NT2/D1 (cell line): ENCODE measurements at regions not wholly inside any gene's neighbourhood (a gene's known extent, or its start where the extent isn't known, plus 50 kb on each side); places are given as distances from the start of the nearest gene placed in this dataset.

Experiments used
- DNase-seq: peaks from one replicate; pipeline ENCODE4 v3.0.0-alpha.2; 2011; ENCODE audit warnings: low read depth, low spot score
- H3K27me3 ChIP-seq: 2 replicates; pipeline ENCODE4 v1.6.0; 2011; ENCODE audit warnings: mild to moderate bottlenecking; ENCODE audit not compliant: insufficient read length, insufficient read depth
- H3K36me3 ChIP-seq: 2 replicates; pipeline ENCODE4 v1.6.1; 2011; ENCODE audit warnings: mild to moderate bottlenecking, low read length, mixed read lengths; ENCODE audit not compliant: insufficient read depth, insufficient read length
- H3K4me1 ChIP-seq: 2 replicates; pipeline ENCODE4 v1.5.1; 2011; ENCODE audit not compliant: insufficient read depth, insufficient read length
- H3K4me3 ChIP-seq: 2 replicates; pipeline ENCODE4 v1.5.1; 2011; ENCODE audit warnings: low read depth; ENCODE audit not compliant: insufficient read length
- H3K9ac ChIP-seq: 2 replicates; pipeline ENCODE4 v1.6.0; 2011; ENCODE audit warnings: low read depth; ENCODE audit not compliant: insufficient read length
- H3K9me3 ChIP-seq: 2 replicates; pipeline ENCODE4 v1.5.1; 2011; ENCODE audit warnings: mild to moderate bottlenecking, low read length; ENCODE audit not compliant: insufficient read depth
- SUZ12 ChIP-seq: IDR thresholded peaks from 2 replicates; pipeline ENCODE4 v1.6.1; 2011; ENCODE audit not compliant: insufficient read length, insufficient read depth; ENCODE audit errors: extremely low read depth
- YY1 ChIP-seq: IDR thresholded peaks from 2 replicates; pipeline ENCODE4 v1.6.1; 2011; ENCODE audit not compliant: insufficient read length, insufficient read depth
- ZNF274 ChIP-seq: IDR thresholded peaks from 2 replicates; pipeline ENCODE4 v1.6.1; 2011; ENCODE audit warnings: mild to moderate bottlenecking, low read depth, low read length

DNA sequence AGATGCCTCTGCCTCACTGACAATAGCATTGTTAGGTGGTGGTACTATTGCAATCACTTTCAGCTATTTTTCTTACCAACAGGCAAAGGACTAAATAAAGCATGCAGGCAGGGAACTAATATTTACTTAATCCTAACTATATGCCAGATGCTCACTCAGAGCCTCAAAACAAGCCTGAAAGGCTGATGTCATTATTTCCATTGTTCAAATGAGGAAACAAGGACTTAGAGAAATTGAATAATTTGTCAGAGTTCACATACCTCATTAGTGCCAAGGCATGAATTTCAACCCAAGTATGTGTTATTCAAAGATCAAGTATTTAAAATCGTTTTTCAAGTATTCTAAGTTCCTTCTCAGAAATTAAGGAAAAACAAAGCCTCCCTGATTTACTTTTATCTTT lies 374.9 kb upstream of the TECRL start:
- no peaks in the 10 kb centered on the region for H3K27me3 ChIP-seq
- no peak overlapping the region for H3K4me3 ChIP-seq
- H3K9me3 ChIP-seq = no peaks in the 10 kb centered on the region
- no peak for DNase-seq
- H3K4me1 ChIP-seq = no peaks in the 10 kb centered on the region
- H3K9ac ChIP-seq = no peak overlapping the region
- TF ChIP-seq YY1 (no peak), ZNF274 (no peak), SUZ12 (no peak)
- H3K36me3 ChIP-seq = no peaks in the 10 kb centered on the region

- no peak for DNase-seq
- Histone ChIP-seq H3K4me1 (no peaks in the 10 kb centered on the region), H3K36me3 (no peaks in the 10 kb centered on the region), H3K9me3 (no peaks in the 10 kb centered on the region), H3K27me3 (no peaks in the 10 kb centered on the region), H3K9ac (no peak overlapping the region), H3K4me3 (no peak overlapping the region)
- TF ChIP-seq YY1 (no peak), ZNF274 (no peak), SUZ12 (no peak)
Measured at GRCh38 chr4:64781737-64782326, 372.6 kb upstream of the TECRL start.

DNA sequence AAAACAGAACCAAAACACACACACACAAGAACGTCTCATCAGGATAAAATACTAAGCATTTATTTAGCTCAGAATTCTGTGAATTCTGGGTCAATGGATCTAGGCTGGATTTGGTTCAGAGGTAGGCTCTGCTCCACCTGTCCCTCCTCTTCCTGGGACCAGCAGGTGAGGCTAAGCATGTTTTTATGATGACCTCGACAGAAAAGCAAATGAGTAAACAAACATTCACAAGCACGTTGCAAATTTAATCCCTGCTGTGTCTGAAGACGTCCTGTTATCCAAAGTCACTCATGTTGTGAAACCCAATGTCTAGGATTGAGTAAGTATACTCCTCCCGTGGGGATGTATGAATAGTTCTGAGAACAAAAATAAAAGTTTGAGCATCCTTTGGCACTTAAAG lies 371.4 kb upstream of the TECRL start:
- TF ChIP-seq SUZ12 (no peak), YY1 (no peak)
- Histone ChIP-seq H3K9ac (no peak overlapping the region), H3K36me3 (no peaks in the 10 kb centered on the region), H3K9me3 (no peaks in the 10 kb centered on the region), H3K27me3 (no peaks in the 10 kb centered on the region), H3K4me1 (no peaks in the 10 kb centered on the region), H3K4me3 (no peak overlapping the region)
- no peak for DNase-seq

- H3K36me3 ChIP-seq = no peaks in the 10 kb centered on the region
- H3K9me3 ChIP-seq = no peaks in the 10 kb centered on the region
- TF ChIP-seq YY1 (no peak), SUZ12 (no peak), ZNF274 (no peak)
- H3K27me3 ChIP-seq = no peaks in the 10 kb centered on the region
- no peaks in the 10 kb centered on the region for H3K4me1 ChIP-seq
- H3K9ac ChIP-seq = no peak overlapping the region
- DNase-seq = no peak
- H3K4me3 ChIP-seq = no peak overlapping the region
Measured at GRCh38 chr4:64777286-64777685, 368.0 kb upstream of the TECRL start.

GRCh38 chr4:64776820-64777219 lies 367.6 kb upstream of the TECRL start:
- no peaks in the 10 kb centered on the region for H3K27me3 ChIP-seq
- no peak overlapping the region for H3K9ac ChIP-seq
- no peaks in the 10 kb centered on the region for H3K9me3 ChIP-seq
- no peak overlapping the region for H3K4me3 ChIP-seq
- no peak for TF ChIP-seq ZNF274
- TF ChIP-seq SUZ12 = no peak
- no peak for TF ChIP-seq YY1
- no peak for DNase-seq
- no peaks in the 10 kb centered on the region for H3K4me1 ChIP-seq
- no peaks in the 10 kb centered on the region for H3K36me3 ChIP-seq

- Histone ChIP-seq H3K27me3 (no peaks in the 10 kb centered on the region), H3K9ac (no peak overlapping the region), H3K4me3 (no peak overlapping the region), H3K9me3 (no peaks in the 10 kb centered on the region), H3K4me1 (no peaks in the 10 kb centered on the region), H3K36me3 (no peaks in the 10 kb centered on the region)
- TF ChIP-seq YY1 = no peak
- no peak for DNase-seq
Measured at GRCh38 chr4:64774626-64775025, 365.4 kb upstream of the TECRL start.

DNA sequence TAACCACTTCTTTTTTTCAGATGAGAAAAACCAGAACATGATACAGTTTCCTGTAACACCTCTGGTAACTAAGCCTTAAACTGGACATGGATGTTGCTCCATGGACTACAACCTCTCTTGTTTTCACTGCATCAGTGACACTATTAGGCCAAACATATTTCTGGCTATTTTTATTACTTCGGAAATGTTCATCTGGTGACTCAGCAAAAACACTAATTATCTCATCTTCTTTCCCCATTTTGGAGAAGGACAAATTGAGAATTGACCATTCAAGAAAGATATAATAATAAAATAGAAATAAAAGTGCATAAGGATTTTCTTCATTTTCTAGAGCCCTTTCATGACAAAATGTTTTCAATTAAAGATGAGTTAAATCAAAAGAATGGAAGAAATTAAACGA lies 361.9 kb upstream of the TECRL start:
- Histone ChIP-seq H3K4me3 (no peak overlapping the region), H3K9me3 (no peaks in the 10 kb centered on the region), H3K27me3 (no peaks in the 10 kb centered on the region), H3K4me1 (no peaks in the 10 kb centered on the region), H3K36me3 (no peaks in the 10 kb centered on the region), H3K9ac (no peak overlapping the region)
- no peak for DNase-seq
- no peak for TF ChIP-seq ZNF274
- TF ChIP-seq SUZ12 = no peak
- no peak for TF ChIP-seq YY1

- TF ChIP-seq SUZ12 (no peak), ZNF274 (no peak), YY1 (no peak)
- Histone ChIP-seq H3K9me3 (no peaks in the 10 kb centered on the region), H3K27me3 (no peaks in the 10 kb centered on the region), H3K4me1 (no peaks in the 10 kb centered on the region), H3K36me3 (no peaks in the 10 kb centered on the region), H3K4me3 (no peak overlapping the region), H3K9ac (no peak overlapping the region)
- no peak for DNase-seq
Measured at GRCh38 chr4:64767547-64767946, 358.3 kb upstream of the TECRL start.
